ENCODE measurements at regions not wholly inside any gene's neighbourhood (a gene's known extent, or its start where the extent isn't known, plus 50 kb on each side); places are given as distances from the start of the nearest gene placed in this dataset.
"Not testable (repeated sequence)": the region's sequence is repeated elsewhere in the genome, so short reads cannot be mapped to it uniquely, and the experiment has no call there.

- peaks cover 4% of the 10 kb centered on the region for H3K9me3 Mint-ChIP-seq
- no peaks in the 10 kb centered on the region for H3K27me3 Mint-ChIP-seq
- DNase-seq (ENCODE audit: extremely low spot score, unreplicated experiment), result no peak
- H3K36me3 Mint-ChIP-seq, result no peaks in the 10 kb centered on the region
- no peak overlapping the region for H3K4me3 Mint-ChIP-seq
- no peaks in the 10 kb centered on the region for H3K4me1 Mint-ChIP-seq (ENCODE audit: unreplicated experiment)
- H3K27ac Mint-ChIP-seq, result no peak overlapping the region
- no peak for TF ChIP-seq CTCF (conservative IDR thresholded peaks at IDR 0.05)
Measured at GRCh38 chr2:208781166-208781565, 374.6 kb downstream of the PTH2R start.

GRCh38 chr2:208782097-208782496 is 375.5 kb downstream of the PTH2R start:
- no peaks in the 10 kb centered on the region for H3K36me3 Mint-ChIP-seq
- H3K4me1 Mint-ChIP-seq (ENCODE audit: unreplicated experiment), result no peaks in the 10 kb centered on the region
- no peak for DNase-seq (ENCODE audit: extremely low spot score, unreplicated experiment)
- H3K27me3 Mint-ChIP-seq, result no peaks in the 10 kb centered on the region
- no peaks in the 10 kb centered on the region for H3K9me3 Mint-ChIP-seq
- H3K27ac Mint-ChIP-seq, result no peak overlapping the region
- TF ChIP-seq CTCF (conservative IDR thresholded peaks at IDR 0.05), result no peak
- no peak overlapping the region for H3K4me3 Mint-ChIP-seq

GRCh38 chr2:208783184-208783583 is 376.6 kb downstream of the PTH2R start:
- peak; percentile 29 for TF ChIP-seq CTCF (conservative IDR thresholded peaks at IDR 0.05)

DNA sequence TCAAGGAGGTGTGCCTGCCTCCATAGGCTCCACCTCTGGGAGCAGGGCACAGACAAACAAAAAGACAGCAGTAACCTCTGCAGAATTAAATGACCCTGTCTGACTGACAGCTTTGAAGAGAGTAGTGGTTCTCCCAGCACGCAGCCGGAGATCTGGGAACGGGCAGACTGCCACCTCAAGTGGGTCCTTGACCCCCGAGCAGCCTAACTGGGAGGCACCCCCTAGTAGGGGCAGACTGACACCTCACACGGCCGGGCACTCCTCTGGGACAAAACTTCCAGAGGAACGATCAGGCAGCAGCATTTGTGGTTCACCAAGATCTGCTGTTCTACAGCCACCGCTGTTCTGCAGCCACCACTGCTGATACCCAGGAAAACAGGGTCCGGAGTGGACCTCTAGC is 378.2 kb downstream of the PTH2R start:
- H3K9me3 Mint-ChIP-seq; H3K4me1 Mint-ChIP-seq (ENCODE audit: unreplicated experiment); H3K4me3 Mint-ChIP-seq; H3K27ac Mint-ChIP-seq; H3K36me3 Mint-ChIP-seq; H3K27me3 Mint-ChIP-seq: not testable (repeated sequence)
- peak; percentile 62 for DNase-seq (ENCODE audit: extremely low spot score, unreplicated experiment)

More at GRCh38 chr2:208783184-208783583, 376.6 kb downstream of the PTH2R start:
- no peaks in the 10 kb centered on the region for H3K4me1 Mint-ChIP-seq (ENCODE audit: unreplicated experiment)
- no peak overlapping the region for H3K4me3 Mint-ChIP-seq
- H3K27me3 Mint-ChIP-seq, result no peaks in the 10 kb centered on the region
- no peak for DNase-seq (ENCODE audit: extremely low spot score, unreplicated experiment)
- H3K27ac Mint-ChIP-seq, result no peak overlapping the region
- no peaks in the 10 kb centered on the region for H3K9me3 Mint-ChIP-seq
- no peaks in the 10 kb centered on the region for H3K36me3 Mint-ChIP-seq

- no peak overlapping the region for H3K27ac Mint-ChIP-seq
Measured at GRCh38 chr2:208791257-208791656, 384.7 kb downstream of the PTH2R start.

DNA sequence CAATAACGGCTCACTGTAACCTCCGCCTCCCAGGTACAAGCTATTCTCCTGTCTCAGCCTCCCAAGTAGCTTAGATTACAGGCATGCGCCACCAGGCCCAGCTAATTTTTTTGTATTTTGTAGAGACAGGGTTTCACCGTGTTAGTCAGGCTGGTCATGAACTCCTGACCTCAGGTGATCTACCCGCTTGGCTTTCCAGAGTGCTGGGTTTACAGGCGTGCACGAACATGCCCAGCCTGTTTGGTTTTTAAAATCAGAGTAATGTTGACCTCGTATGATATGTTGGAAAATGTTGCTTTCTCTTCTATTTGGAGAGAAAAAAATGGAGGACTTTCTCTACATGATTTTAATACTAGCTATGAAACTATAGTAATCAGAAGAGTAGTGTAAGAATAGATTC is 386.2 kb downstream of the PTH2R start:
- H3K4me3 Mint-ChIP-seq, result no peak overlapping the region

More at GRCh38 chr2:208791257-208791656, 384.7 kb downstream of the PTH2R start:
- Mint-ChIP-seq H3K27me3 (no peaks in the 10 kb centered on the region), H3K36me3 (no peaks in the 10 kb centered on the region), H3K4me3 (no peak overlapping the region), H3K9me3 (no peaks in the 10 kb centered on the region), H3K4me1 (ENCODE audit: unreplicated experiment) (no peaks in the 10 kb centered on the region)
- no peak for TF ChIP-seq CTCF (conservative IDR thresholded peaks at IDR 0.05)
- DNase-seq (ENCODE audit: extremely low spot score, unreplicated experiment), result no peak

More for the DNA sequence above, 386.2 kb downstream of the PTH2R start:
- H3K36me3 Mint-ChIP-seq, result no peaks in the 10 kb centered on the region
- no peak overlapping the region for H3K27ac Mint-ChIP-seq
- TF ChIP-seq CTCF (conservative IDR thresholded peaks at IDR 0.05), result no peak
- H3K9me3 Mint-ChIP-seq, result no peaks in the 10 kb centered on the region
- DNase-seq (ENCODE audit: extremely low spot score, unreplicated experiment), result no peak
- no peaks in the 10 kb centered on the region for H3K27me3 Mint-ChIP-seq
- H3K4me1 Mint-ChIP-seq (ENCODE audit: unreplicated experiment), result no peaks in the 10 kb centered on the region
